Left lobe of liver (tissue), 2 donors: ENCODE measurements at regions not wholly inside any gene's neighbourhood (a gene's known extent, or its start where the extent isn't known, plus 50 kb on each side); places are given as distances from the start of the nearest gene placed in this dataset.

Experiments
- ATAC-seq: fragments of 200-7000 bp; cut with Tn5 transposase; one replicate; pipeline ENCODE4 v1.9.1; 2020; ENCODE audit warnings: mild to moderate bottlenecking, moderate library complexity
- DNase-seq: peaks from one replicate; pipeline ENCODE4 v3.0.0-alpha.2; 2020; ENCODE audit warnings: low spot score
- donor health status: DM: no; HTN: no; CAD: no; lungs with moderate emphysema.
- donor health status: DM: no; HTN: yes; CAD: no.

GRCh38 chr2:43129676-43130547, 96.5 kb downstream of the ZFP36L2 start:
- ATAC-seq (no peak), DNase-seq (no peak)

GRCh38 chr2:43128559-43128955, 97.8 kb downstream of the ZFP36L2 start:
- ATAC-seq, result no peak
- DNase-seq, result no peak

GRCh38 chr2:43127941-43128558, 98.4 kb downstream of the ZFP36L2 start:
- DNase-seq (no peak), ATAC-seq (no peak)

GRCh38 chr2:43127208-43127940, 99.0 kb downstream of the ZFP36L2 start:
- peak; percentile 76 for DNase-seq
- peak; percentile 70 for ATAC-seq

- DNase-seq (no peak), ATAC-seq (no peak)
Observed at GRCh38 chr2:43126817-43127207, 99.6 kb downstream of the ZFP36L2 start.

GRCh38 chr2:43125090-43125998, 101.1 kb downstream of the ZFP36L2 start:
- DNase-seq, result no peak

GRCh38 chr2:43124687-43125057, 101.7 kb downstream of the ZFP36L2 start:
- ATAC-seq (no peak), DNase-seq (no peak)

More at GRCh38 chr2:43125090-43125998, 101.1 kb downstream of the ZFP36L2 start:
- ATAC-seq, result no peak

GRCh38 chr2:43123981-43124686, 102.3 kb downstream of the ZFP36L2 start:
- no peak for ATAC-seq
- DNase-seq, result no peak

GRCh38 chr2:43123486-43123885, 102.9 kb downstream of the ZFP36L2 start:
- DNase-seq, result no peak

GRCh38 chr2:43123028-43123427, 103.4 kb downstream of the ZFP36L2 start:
- DNase-seq, result no peak
- ATAC-seq, result no peak

More at GRCh38 chr2:43123486-43123885, 102.9 kb downstream of the ZFP36L2 start:
- no peak for ATAC-seq

GRCh38 chr2:43121580-43122314, 104.7 kb downstream of the ZFP36L2 start:
- DNase-seq (no peak), ATAC-seq (no peak)

- ATAC-seq, result no peak
- no peak for DNase-seq
Observed at GRCh38 chr2:43119303-43119702, 107.1 kb downstream of the ZFP36L2 start.

- DNase-seq, result no peak
- ATAC-seq, result no peak
Observed at GRCh38 chr2:43117521-43118143, 108.8 kb downstream of the ZFP36L2 start.

GRCh38 chr2:43116988-43117387, 109.4 kb downstream of the ZFP36L2 start:
- ATAC-seq (no peak), DNase-seq (no peak)

- DNase-seq, result no peak
Observed at GRCh38 chr2:43115881-43116280, 110.5 kb downstream of the ZFP36L2 start.

GRCh38 chr2:43114210-43114609, 112.2 kb downstream of the ZFP36L2 start:
- DNase-seq, result no peak
- ATAC-seq, result no peak

More at GRCh38 chr2:43115881-43116280, 110.5 kb downstream of the ZFP36L2 start:
- no peak for ATAC-seq

- ATAC-seq, result no peak
- DNase-seq, result no peak
Observed at GRCh38 chr2:43111788-43112554, 114.4 kb downstream of the ZFP36L2 start.

GRCh38 chr2:43110442-43110871, 115.9 kb downstream of the ZFP36L2 start:
- DNase-seq, result no peak
- peak; percentile 18 for ATAC-seq
